Stomach (tissue), 4 donors: ENCODE measurements at regions not wholly inside any gene's neighbourhood (a gene's known extent, or its start where the extent isn't known, plus 50 kb on each side); places are given as distances from the start of the nearest gene placed in this dataset.

Source experiments
- EP300 ChIP-seq: sonication (generic); formaldehyde crosslinking; IDR thresholded peaks from one replicate; pipeline ENCODE4 v1.6.1; 2017; ENCODE audit warnings: antibody characterized with exemption
- POLR2A ChIP-seq, 4 donors: fragments of 450-650 bp; IDR thresholded peaks; one replicate each; pipeline ENCODE4 v1.6.1; 2016; ENCODE audit warnings: antibody characterized with exemption in 4 of 4, control low read depth in 2 of 4, mild to moderate bottlenecking in 1 of 4, moderate library complexity in 1 of 4
- TF ChIP-seq, protein P1 (sequence below), 7 experiments: fragments of 450-650 bp in 4 of 7; fragments of 200-600 bp in 3 of 7; sonication (generic) in 3 of 7; IDR thresholded peaks; one replicate each; pipeline ENCODE4 v1.5.1; 2016 to 2019; ENCODE audit warnings: antibody characterized with exemption in 7 of 7, control low read depth in 2 of 7, mild to moderate bottlenecking in 1 of 7

DNA sequence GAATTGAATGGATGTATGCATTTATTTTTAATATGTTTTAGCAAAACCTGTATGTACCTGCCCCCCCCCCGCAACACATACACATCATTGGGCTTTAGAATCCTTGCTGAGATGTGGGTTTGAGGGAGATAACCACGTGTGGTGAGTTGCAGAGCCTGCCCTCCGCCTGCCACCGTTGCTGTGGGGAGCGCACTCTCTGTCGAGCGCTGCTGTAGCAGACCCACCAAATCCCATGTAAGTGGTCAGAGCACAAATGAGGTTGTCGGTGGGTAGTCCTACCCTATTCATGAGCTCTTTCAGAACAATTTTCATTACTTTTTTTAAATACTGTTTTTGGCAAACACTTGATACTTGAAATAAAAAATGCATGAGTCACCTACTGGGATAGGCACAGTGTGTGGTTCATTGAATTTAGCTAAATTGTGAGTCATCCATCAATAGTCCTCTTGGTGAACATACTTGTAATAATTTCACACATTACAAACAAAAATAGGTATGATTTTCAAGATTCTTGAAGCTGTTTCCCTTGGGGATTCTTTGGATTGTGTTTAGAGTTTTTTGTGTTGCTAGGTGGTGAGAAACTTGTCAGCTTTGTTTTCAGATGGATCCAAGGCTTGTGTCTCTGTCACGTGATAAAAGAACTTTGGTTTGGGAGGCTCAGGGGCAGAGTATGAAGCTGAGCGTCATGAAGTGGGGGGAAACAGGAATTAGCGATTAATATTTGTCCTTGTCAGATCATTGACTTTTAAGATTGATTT lies 107.6 kb downstream of the PTCSC3 start:
- TF ChIP-seq, protein P1, sequence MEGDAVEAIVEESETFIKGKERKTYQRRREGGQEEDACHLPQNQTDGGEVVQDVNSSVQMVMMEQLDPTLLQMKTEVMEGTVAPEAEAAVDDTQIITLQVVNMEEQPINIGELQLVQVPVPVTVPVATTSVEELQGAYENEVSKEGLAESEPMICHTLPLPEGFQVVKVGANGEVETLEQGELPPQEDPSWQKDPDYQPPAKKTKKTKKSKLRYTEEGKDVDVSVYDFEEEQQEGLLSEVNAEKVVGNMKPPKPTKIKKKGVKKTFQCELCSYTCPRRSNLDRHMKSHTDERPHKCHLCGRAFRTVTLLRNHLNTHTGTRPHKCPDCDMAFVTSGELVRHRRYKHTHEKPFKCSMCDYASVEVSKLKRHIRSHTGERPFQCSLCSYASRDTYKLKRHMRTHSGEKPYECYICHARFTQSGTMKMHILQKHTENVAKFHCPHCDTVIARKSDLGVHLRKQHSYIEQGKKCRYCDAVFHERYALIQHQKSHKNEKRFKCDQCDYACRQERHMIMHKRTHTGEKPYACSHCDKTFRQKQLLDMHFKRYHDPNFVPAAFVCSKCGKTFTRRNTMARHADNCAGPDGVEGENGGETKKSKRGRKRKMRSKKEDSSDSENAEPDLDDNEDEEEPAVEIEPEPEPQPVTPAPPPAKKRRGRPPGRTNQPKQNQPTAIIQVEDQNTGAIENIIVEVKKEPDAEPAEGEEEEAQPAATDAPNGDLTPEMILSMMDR (IDR thresholded peaks at IDR 0.05): no peak
- TF ChIP-seq POLR2A (IDR thresholded peaks at IDR 0.05) (no peak), EP300 (no peak)
